ENCODE measurements at regions not wholly inside any gene's neighbourhood (a gene's known extent, or its start where the extent isn't known, plus 50 kb on each side); places are given as distances from the start of the nearest gene placed in this dataset.
"Not testable (repeated sequence)": the region's sequence is repeated elsewhere in the genome, so short reads cannot be mapped to it uniquely, and the experiment has no call there.

DNA sequence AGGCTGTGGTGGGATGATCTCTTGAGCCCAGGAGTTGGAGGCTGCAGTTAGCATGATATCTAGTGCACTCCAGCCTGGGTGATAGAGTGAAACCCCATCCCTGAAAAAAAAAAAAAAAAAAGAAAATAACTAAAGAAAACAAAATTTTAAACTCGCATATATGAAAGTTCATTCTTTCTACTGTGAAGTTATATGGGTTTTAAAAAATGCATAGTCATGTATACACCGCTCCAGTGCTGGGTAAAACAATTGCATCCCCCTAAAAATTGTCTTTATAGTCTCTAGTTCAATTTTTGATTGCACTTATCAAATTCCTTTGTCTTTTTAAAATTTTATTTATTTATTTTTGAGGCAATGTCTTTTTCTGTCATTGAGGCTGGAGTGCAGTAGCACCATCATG is 65.0 kb upstream of the ACYP2 start (continued):
- TF ChIP-seq, protein P1, sequence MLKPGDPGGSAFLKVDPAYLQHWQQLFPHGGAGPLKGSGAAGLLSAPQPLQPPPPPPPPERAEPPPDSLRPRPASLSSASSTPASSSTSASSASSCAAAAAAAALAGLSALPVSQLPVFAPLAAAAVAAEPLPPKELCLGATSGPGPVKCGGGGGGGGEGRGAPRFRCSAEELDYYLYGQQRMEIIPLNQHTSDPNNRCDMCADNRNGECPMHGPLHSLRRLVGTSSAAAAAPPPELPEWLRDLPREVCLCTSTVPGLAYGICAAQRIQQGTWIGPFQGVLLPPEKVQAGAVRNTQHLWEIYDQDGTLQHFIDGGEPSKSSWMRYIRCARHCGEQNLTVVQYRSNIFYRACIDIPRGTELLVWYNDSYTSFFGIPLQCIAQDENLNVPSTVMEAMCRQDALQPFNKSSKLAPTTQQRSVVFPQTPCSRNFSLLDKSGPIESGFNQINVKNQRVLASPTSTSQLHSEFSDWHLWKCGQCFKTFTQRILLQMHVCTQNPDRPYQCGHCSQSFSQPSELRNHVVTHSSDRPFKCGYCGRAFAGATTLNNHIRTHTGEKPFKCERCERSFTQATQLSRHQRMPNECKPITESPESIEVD (tag by site-specific recombination; IDR thresholded peaks at IDR 0.05): no peak
- TF ChIP-seq ZNF707 (tag by site-specific recombination; IDR thresholded peaks at IDR 0.05) (no peak), GLI2 (tag by site-specific recombination; IDR thresholded peaks at IDR 0.05; ENCODE audit: borderline replicate concordance, low read depth) (no peak), ZNF664 (tag by site-specific recombination; IDR thresholded peaks at IDR 0.05) (no peak), ZNF211 (tag by site-specific recombination; IDR thresholded peaks at IDR 0.05; ENCODE audit: low read depth) (no peak), ZNF354C (tag by site-specific recombination; IDR thresholded peaks at IDR 0.05; ENCODE audit: borderline replicate concordance, low read depth) (no peak), ZNF366 (tag by site-specific recombination; conservative IDR thresholded peaks at IDR 0.05) (no peak)
- TF ChIP-seq, protein P2, sequence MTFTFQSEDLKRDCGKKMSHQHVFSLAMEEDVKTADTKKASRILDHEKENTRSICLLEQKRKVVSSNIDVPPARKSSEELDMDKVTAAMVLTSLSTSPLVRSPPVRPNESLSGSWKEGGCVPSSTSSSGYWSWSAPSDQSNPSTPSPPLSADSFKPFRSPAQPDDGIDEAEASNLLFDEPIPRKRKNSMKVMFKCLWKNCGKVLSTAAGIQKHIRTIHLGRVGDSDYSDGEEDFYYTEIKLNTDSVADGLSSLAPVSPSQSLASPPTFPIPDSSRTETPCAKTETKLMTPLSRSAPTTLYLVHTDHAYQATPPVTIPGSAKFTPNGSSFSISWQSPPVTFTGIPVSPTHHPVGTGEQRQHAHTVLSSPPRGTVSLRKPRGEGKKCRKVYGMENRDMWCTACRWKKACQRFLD (tag by site-specific recombination; IDR thresholded peaks at IDR 0.05): no peak
- TF ChIP-seq, protein P3, sequence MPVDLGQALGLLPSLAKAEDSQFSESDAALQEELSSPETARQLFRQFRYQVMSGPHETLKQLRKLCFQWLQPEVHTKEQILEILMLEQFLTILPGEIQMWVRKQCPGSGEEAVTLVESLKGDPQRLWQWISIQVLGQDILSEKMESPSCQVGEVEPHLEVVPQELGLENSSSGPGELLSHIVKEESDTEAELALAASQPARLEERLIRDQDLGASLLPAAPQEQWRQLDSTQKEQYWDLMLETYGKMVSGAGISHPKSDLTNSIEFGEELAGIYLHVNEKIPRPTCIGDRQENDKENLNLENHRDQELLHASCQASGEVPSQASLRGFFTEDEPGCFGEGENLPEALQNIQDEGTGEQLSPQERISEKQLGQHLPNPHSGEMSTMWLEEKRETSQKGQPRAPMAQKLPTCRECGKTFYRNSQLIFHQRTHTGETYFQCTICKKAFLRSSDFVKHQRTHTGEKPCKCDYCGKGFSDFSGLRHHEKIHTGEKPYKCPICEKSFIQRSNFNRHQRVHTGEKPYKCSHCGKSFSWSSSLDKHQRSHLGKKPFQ (tag by site-specific recombination; IDR thresholded peaks at IDR 0.05): no peak
- TF ChIP-seq, protein P4, sequence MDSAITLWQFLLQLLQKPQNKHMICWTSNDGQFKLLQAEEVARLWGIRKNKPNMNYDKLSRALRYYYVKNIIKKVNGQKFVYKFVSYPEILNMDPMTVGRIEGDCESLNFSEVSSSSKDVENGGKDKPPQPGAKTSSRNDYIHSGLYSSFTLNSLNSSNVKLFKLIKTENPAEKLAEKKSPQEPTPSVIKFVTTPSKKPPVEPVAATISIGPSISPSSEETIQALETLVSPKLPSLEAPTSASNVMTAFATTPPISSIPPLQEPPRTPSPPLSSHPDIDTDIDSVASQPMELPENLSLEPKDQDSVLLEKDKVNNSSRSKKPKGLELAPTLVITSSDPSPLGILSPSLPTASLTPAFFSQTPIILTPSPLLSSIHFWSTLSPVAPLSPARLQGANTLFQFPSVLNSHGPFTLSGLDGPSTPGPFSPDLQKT (IDR thresholded peaks at IDR 0.05; ENCODE audit: borderline replicate concordance, low read depth, low read length): no peak

DNA sequence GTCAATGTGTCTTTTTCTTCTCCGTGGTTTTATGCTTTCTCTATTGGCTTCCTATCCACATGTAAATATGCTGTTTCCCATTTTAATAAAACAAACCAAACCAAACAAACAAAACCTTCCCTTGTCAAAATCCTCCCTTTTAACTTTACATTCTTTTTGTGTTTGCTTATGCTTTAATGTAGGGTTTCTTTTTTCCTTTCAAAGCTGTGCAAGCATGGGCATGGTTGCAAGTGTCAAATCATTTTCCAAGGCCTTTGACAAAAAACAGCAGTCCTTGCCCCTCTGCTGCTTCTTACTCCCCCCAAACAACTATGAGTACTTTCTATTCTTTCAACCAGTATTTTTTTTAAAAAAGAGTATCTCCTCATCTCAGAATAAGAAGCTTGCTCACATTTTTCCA is 66.0 kb upstream of the ACYP2 start:
- Histone ChIP-seq H3K4me3 (ENCODE audit: low read depth, low read length) (no peak overlapping the region), H3K27ac (ENCODE audit: extremely low read depth, low read depth, low read length) (no peak overlapping the region), H3K36me3 (ENCODE audit: control insufficient read depth in 2 of 2, insufficient read depth in 1 of 2, low read length in 2 of 2) (no peaks in the 10 kb centered on the region), H3K9me3 (ENCODE audit: control insufficient read depth, insufficient read depth, low read depth, low read length) (no peaks in the 10 kb centered on the region), H3K4me1 (ENCODE audit: control insufficient read depth, insufficient read depth, low read length) (no peaks in the 10 kb centered on the region)
- TF ChIP-seq ZBTB1 (tag by site-specific recombination; IDR thresholded peaks at IDR 0.05) (no peak), ZNF571 (tag by site-specific recombination; IDR thresholded peaks at IDR 0.05) (no peak), ZNF621 (tag by site-specific recombination; IDR thresholded peaks at IDR 0.05) (no peak), WT1 (tag by site-specific recombination; IDR thresholded peaks at IDR 0.05) (no peak), ZNF174 (tag by site-specific recombination; IDR thresholded peaks at IDR 0.05) (no peak), ZNF157 (tag by site-specific recombination; IDR thresholded peaks at IDR 0.05) (no peak)
- TF ChIP-seq, protein P5, sequence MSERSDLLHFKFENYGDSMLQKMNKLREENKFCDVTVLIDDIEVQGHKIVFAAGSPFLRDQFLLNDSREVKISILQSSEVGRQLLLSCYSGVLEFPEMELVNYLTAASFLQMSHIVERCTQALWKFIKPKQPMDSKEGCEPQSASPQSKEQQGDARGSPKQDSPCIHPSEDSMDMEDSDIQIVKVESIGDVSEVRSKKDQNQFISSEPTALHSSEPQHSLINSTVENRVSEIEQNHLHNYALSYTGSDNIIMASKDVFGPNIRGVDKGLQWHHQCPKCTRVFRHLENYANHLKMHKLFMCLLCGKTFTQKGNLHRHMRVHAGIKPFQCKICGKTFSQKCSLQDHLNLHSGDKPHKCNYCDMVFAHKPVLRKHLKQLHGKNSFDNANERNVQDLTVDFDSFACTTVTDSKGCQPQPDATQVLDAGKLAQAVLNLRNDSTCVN (tag by site-specific recombination; optimal IDR thresholded peaks at IDR 0.05): no peak
- ChIA-PET POLR2A (no interaction called here), CTCF (interaction anchor here (0.7 kb wide), 1 partner anchor 158 kb away, joined by 3 read pairs; no protein-coding TSS in a partner anchor)

DNA sequence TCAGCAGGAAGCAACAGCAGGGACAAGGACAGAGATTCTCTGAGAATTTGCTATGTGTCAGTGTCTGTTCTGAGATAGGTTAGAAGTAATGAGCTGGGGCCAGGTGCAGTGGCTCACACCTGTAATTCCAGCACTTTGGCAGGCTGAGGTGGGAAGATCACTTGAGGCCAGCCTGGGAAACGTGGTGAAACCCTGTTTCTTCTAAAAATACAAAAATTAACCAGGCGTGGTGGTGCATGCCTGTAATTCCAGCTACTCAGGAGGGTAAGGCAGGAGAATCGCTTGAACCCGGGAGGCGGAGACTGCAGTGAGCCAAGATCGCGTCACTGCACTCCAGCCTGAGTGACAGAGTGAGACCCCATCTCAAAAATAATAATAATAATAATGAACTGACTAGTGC is 66.5 kb upstream of the ACYP2 start:
- H3K9me3 ChIP-seq (ENCODE audit: control insufficient read depth, insufficient read depth, low read depth, low read length); CTCF ChIA-PET; H3K36me3 ChIP-seq (ENCODE audit: control insufficient read depth in 2 of 2, insufficient read depth in 1 of 2, low read length in 2 of 2); H3K27ac ChIP-seq (ENCODE audit: extremely low read depth, low read depth, low read length); POLR2A ChIA-PET; H3K4me3 ChIP-seq (ENCODE audit: low read depth, low read length); H3K4me1 ChIP-seq (ENCODE audit: control insufficient read depth, insufficient read depth, low read length): not testable (repeated sequence)

Data from HEK293 (cell line).